Omental fat pad (tissue), 3 donors: ENCODE measurements at regions not wholly inside any gene's neighbourhood (a gene's known extent, or its start where the extent isn't known, plus 50 kb on each side); places are given as distances from the start of the nearest gene placed in this dataset.

ENCODE experiments used
- ATAC-seq: fragments of 150-250 bp; one replicate; pipeline ENCODE4 v1.9.1; 2016; ENCODE audit warnings: mild to moderate bottlenecking, moderate library complexity; ENCODE audit not compliant: low FRiP score
- DNase-seq: peaks from one replicate; pipeline ENCODE4 v3.0.0-alpha.2; 2019; ENCODE audit warnings: low spot score
- TF ChIP-seq, protein P1 (sequence below), 3 donors: fragments of 450-650 bp; IDR thresholded peaks; one replicate each; pipeline ENCODE4 v1.5.1; 2016 to 2017; ENCODE audit warnings: antibody characterized with exemption in 3 of 3, mild to moderate bottlenecking in 3 of 3, moderate library complexity in 2 of 3

DNA sequence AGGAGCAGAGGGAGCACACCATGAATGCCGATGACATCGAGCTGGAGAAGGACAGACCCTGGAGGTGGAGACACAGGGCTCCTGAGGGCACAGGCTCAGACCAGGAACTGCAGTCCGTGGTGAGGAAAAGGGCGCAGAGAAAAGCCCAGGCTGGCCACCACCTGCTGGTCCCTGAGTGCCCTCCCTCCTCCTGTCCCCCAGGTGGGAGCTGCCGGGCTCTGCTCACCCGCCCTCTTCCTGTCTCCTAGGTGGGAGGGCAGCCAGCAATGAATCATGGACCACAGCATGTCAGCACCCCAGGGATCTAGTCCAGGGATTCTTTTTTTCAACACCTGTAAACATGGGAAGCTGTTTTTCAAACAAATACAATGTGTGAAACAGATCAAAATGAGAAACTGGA, 94.6 kb upstream of the ARHGEF7 start:
- DNase-seq (no peak), ATAC-seq (no peak)
- TF ChIP-seq, protein P1, sequence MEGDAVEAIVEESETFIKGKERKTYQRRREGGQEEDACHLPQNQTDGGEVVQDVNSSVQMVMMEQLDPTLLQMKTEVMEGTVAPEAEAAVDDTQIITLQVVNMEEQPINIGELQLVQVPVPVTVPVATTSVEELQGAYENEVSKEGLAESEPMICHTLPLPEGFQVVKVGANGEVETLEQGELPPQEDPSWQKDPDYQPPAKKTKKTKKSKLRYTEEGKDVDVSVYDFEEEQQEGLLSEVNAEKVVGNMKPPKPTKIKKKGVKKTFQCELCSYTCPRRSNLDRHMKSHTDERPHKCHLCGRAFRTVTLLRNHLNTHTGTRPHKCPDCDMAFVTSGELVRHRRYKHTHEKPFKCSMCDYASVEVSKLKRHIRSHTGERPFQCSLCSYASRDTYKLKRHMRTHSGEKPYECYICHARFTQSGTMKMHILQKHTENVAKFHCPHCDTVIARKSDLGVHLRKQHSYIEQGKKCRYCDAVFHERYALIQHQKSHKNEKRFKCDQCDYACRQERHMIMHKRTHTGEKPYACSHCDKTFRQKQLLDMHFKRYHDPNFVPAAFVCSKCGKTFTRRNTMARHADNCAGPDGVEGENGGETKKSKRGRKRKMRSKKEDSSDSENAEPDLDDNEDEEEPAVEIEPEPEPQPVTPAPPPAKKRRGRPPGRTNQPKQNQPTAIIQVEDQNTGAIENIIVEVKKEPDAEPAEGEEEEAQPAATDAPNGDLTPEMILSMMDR (IDR thresholded peaks at IDR 0.05) = no peak

DNA sequence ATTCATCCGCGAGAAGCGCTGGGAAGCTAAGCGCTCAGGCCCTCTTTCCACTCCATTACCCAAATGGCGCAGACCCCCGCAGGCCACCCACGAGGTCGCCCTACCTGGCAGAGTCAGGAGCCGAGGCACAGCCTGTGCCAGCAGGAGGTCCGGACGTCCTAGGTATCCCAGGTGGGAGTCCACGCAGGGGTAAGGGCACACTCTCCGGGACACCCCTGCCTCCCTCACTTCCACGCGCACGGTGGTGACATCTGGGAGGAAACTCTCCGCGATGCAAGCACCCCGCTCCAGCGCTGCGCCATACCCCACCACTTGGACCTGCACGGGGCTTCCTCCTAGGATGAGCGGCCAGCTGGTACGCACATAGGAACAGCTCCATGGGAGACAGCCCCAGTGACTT, 95.1 kb upstream of the ARHGEF7 start:
- TF ChIP-seq, protein P1 (IDR thresholded peaks at IDR 0.05) = no peak
- no peak for ATAC-seq
- no peak for DNase-seq

DNA sequence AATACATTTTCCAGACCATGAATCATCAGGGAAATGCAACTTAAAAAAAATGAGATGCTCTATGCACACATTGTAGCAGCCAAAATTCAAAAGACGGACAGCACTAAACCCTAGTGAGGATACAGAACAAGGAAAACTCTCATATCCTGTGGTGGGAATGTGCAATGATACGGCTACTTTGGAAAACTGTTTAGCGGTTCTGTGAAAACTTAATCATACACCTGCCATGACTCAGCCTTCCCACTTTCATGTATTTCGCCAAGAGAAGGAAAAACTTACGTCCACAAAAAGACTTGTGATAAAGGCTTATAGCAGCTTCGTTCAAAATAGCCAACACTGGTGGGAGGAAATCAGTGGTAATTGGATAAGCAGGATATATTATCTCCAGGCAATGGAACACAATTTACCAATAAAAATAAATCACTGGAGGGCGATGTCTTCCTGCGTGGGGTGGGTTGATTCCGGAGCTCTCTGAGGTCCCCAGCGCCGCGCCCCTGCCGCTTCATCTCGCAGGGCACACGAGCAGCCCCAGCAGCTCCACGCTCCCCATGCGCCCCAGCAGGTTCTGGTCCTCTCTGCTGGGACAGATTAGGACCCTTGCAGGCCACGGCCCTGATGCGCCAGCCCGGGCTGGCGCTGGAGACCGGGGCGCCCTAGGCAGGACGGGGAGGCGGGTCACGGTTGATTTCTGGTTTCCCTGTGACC, 97.2 kb upstream of the ARHGEF7 start:
- no peak for ATAC-seq
- DNase-seq = no peak
- TF ChIP-seq, protein P1 (IDR thresholded peaks at IDR 0.05) = no peak

DNA sequence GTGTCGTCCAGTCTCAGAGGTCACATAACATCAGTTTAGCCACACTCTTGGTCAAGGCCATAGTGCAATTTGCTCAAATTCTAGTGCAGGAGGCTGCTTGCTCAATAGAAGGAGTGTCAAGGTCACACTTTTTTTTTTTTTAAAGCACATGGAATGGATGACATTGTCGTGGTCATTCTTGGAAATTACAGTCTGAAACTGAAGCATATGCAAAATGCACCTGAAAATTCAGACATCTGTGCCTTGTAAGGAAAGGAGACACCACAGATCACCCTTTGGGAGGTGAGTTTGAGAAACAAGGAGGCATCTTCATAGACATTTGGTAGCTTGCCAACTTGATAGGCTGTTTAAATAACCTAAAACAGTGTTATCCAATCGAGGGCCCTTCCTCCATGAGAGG, 98.3 kb upstream of the ANKRD10 start:
- TF ChIP-seq, protein P1 (IDR thresholded peaks at IDR 0.05) = no peak
- DNase-seq (no peak), ATAC-seq (no peak)

DNA sequence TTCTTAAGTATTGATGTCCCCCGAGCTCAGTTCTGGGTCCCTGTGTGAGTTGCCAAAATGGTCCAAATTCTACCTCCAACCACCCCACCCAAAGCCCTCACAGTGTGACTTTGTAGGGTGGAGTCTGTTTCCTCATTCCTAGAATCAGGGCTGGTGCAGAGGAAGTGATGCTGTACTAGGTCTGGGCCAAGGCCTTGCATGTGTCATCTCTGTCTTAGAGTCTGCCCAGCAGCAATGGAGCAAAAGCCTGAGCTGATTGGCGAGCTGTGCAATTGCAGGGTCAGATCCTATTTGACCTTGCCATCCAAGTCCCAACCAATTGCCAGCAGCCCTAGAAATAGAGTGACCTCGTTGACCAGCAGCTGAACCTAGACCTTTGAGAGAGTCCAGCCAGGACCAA, 97.0 kb upstream of the ANKRD10 start:
- TF ChIP-seq, protein P1 (IDR thresholded peaks at IDR 0.05) = no peak
- no peak for DNase-seq
- ATAC-seq = no peak

DNA sequence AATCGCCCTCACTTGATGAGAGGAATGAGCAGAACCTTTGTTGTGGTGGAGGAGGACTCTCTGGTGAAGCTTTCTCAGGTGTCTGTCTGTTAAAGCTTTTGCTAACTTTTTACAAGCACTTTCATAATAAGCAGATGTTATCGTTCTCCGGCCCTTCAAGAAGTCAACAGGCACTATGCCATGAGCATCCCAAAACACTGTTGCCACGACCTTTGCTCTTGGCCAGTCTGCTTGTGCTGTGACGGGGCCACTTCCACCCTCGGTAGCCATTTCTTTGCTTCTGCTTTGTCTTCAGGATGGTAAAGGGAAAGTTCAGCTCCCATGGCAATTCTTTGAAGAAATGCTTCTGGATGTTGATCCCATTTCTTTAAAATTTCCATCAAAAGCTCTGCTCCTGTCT, 93.5 kb upstream of the ANKRD10 start:
- ATAC-seq = no peak

DNA sequence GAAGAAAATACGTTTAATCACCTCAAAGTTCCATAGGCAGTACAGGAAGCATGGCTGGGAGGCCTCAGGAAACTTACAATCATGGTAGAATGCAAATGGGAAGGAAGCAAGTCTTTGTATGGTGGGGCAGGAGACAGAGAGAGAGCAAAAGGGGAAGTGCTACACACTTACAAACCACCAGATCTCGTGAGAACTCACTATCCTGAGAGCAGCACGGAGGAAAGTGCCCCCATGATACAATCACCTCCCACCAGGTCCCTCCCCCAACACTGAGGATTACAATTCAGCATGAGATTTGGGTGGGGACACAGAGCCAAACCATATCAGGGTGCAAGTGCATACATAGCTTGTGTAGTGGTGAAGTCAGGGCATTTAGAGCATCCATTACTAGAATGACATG, 92.3 kb upstream of the ANKRD10 start:
- DNase-seq = no peak
- TF ChIP-seq, protein P1 (IDR thresholded peaks at IDR 0.05) = no peak
- ATAC-seq = no peak

More for the DNA sequence above, 93.5 kb upstream of the ANKRD10 start:
- TF ChIP-seq, protein P1 (IDR thresholded peaks at IDR 0.05) = no peak
- no peak for DNase-seq
